AG04449 (cell line): ENCODE measurements at regions not wholly inside any gene's neighbourhood (a gene's known extent, or its start where the extent isn't known, plus 50 kb on each side); places are given as distances from the start of the nearest gene placed in this dataset.

Source experiments
- CTCF ChIA-PET: fragments of 350-600 bp; formaldehyde crosslinking; extraction: SDS; loops from one replicate; lab custom pipeline; 2021; ENCODE audit warnings: antibody characterized with exemption; lab: Yijun Ruan, JAX
- POLR2A ChIA-PET: fragments of 400-600, 350-600 bp; formaldehyde crosslinking; extraction: SDS; loops from one replicate; lab custom pipeline; 2020; ENCODE audit warnings: antibody characterized with exemption, inconsistent platforms; lab: Yijun Ruan, JAX
- DNase-seq: peaks from one replicate; pipeline ENCODE4 v3.0.0-alpha.2; 2010; ENCODE audit warnings: low read depth, low spot score
- H3K4me3 ChIP-seq: 2 replicates; pipeline ENCODE4 v1.5.1; 2011; ENCODE audit warnings: low read depth, mild to moderate bottlenecking, control low read depth, low read length
- CTCF ChIP-seq: IDR thresholded peaks from one replicate; pipeline ENCODE4 v1.5.1; 2011; ENCODE audit warnings: mild to moderate bottlenecking, moderate library complexity, low read length, control low read depth, inconsistent platforms; ENCODE audit not compliant: insufficient read depth; ENCODE audit errors: missing control alignments

- no peak for DNase-seq
- TF ChIP-seq CTCF, result no peak
- CTCF ChIA-PET, result interaction anchor here (0.9 kb wide), 1 partner anchor 34 kb away, joined by 6 read pairs; no protein-coding TSS in a partner anchor
- no peak overlapping the region for H3K4me3 ChIP-seq
- POLR2A ChIA-PET, result no interaction called here
Observed at GRCh38 chr7:12456506-12456905, 52.8 kb upstream of the VWDE start.

GRCh38 chr7:12458520-12459131, 55.0 kb upstream of the VWDE start:
- POLR2A ChIA-PET, result no interaction called here
- CTCF ChIA-PET, result interaction anchor here (0.7 to 3.3 kb wide), 18 partner anchors 9 to 69 kb away, joined by 3 to 71 read pairs (median 5); no protein-coding TSS in a partner anchor
- TF ChIP-seq CTCF, result peak; percentile 59
- DNase-seq, result no peak
- no peak overlapping the region for H3K4me3 ChIP-seq

- DNase-seq, result no peak
- ChIA-PET POLR2A (no interaction called here), CTCF (interaction anchor here (0.7 kb wide), 1 partner anchor 10 kb away, joined by 3 read pairs; no protein-coding TSS in a partner anchor)
- no peak for TF ChIP-seq CTCF
- no peak overlapping the region for H3K4me3 ChIP-seq
Observed at GRCh38 chr7:12467837-12468236, 64.2 kb upstream of the VWDE start.

GRCh38 chr7:12469568-12469967, 65.9 kb upstream of the VWDE start:
- no peak overlapping the region for H3K4me3 ChIP-seq
- TF ChIP-seq CTCF, result no peak
- ChIA-PET POLR2A (no interaction called here), CTCF (interaction anchor here (9.6 kb wide), 1 partner anchor 11 kb away, joined by 51 read pairs; no protein-coding TSS in a partner anchor)
- no peak for DNase-seq

- no peak for DNase-seq
- no peak for TF ChIP-seq CTCF
- CTCF ChIA-PET, result interaction anchor here (0.8 to 9.6 kb wide), 2 partner anchors 12 to 19 kb away, joined by 3 to 51 read pairs; no protein-coding TSS in a partner anchor
- H3K4me3 ChIP-seq, result no peak overlapping the region
- POLR2A ChIA-PET, result no interaction called here
Observed at GRCh38 chr7:12470930-12471329, 67.3 kb upstream of the VWDE start.

GRCh38 chr7:12474035-12474434, 70.4 kb upstream of the VWDE start:
- no peak for TF ChIP-seq CTCF
- POLR2A ChIA-PET, result no interaction called here
- no peak overlapping the region for H3K4me3 ChIP-seq
- CTCF ChIA-PET, result interaction anchor here (1.4 to 9.6 kb wide), 3 partner anchors 15 to 16 kb away, joined by 3 to 51 read pairs (median 10); no protein-coding TSS in a partner anchor
- no peak for DNase-seq
